Gastrocnemius medialis (tissue), 4 donors: ENCODE measurements at regions not wholly inside any gene's neighbourhood (a gene's known extent, or its start where the extent isn't known, plus 50 kb on each side); places are given as distances from the start of the nearest gene placed in this dataset.
"Not testable (repeated sequence)": the region's sequence is repeated elsewhere in the genome, so short reads cannot be mapped to it uniquely, and the experiment has no call there.

ENCODE experiments used
- POLR2A ChIP-seq, 2 donors: fragments of 450-650 bp; IDR thresholded peaks; one replicate each; pipeline ENCODE4 v1.6.1; 2017; ENCODE audit warnings: antibody characterized with exemption in 2 of 2, mild to moderate bottlenecking in 2 of 2, moderate library complexity in 2 of 2
- TF ChIP-seq, protein P1 (sequence below), 5 experiments: fragments of 450-650 bp in 3 of 5; fragments of 200-600 bp in 2 of 5; sonication (generic) in 2 of 5; IDR thresholded peaks in 4 of 5; conservative IDR thresholded peaks in 1 of 5; 1 replicate in 4 of 5; 2 replicates in 1 of 5; pipeline ENCODE4 v1.5.1; 2016 to 2019; ENCODE audit warnings: antibody characterized with exemption in 5 of 5, mild to moderate bottlenecking in 3 of 5, moderate library complexity in 3 of 5

GRCh38 chr3:168779970-168780645 lies 684.4 kb upstream of the GOLIM4 start:
- TF ChIP-seq, protein P1, sequence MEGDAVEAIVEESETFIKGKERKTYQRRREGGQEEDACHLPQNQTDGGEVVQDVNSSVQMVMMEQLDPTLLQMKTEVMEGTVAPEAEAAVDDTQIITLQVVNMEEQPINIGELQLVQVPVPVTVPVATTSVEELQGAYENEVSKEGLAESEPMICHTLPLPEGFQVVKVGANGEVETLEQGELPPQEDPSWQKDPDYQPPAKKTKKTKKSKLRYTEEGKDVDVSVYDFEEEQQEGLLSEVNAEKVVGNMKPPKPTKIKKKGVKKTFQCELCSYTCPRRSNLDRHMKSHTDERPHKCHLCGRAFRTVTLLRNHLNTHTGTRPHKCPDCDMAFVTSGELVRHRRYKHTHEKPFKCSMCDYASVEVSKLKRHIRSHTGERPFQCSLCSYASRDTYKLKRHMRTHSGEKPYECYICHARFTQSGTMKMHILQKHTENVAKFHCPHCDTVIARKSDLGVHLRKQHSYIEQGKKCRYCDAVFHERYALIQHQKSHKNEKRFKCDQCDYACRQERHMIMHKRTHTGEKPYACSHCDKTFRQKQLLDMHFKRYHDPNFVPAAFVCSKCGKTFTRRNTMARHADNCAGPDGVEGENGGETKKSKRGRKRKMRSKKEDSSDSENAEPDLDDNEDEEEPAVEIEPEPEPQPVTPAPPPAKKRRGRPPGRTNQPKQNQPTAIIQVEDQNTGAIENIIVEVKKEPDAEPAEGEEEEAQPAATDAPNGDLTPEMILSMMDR (IDR thresholded peaks at IDR 0.05 in 4 of 5, conservative IDR thresholded peaks at IDR 0.05 in 1 of 5) = not testable (repeated sequence)
- TF ChIP-seq POLR2A (IDR thresholded peaks at IDR 0.05) = not testable (repeated sequence)
